Gastroesophageal sphincter (tissue), 4 donors: ENCODE measurements at regions not wholly inside any gene's neighbourhood (a gene's known extent, or its start where the extent isn't known, plus 50 kb on each side); places are given as distances from the start of the nearest gene placed in this dataset.

Experiments
- ATAC-seq: fragments of 150-250 bp; one replicate; pipeline ENCODE4 v1.9.1; 2016; ENCODE audit warnings: mild to moderate bottlenecking, moderate library complexity
- H3K27ac ChIP-seq, 4 donors: fragments of 200-600 bp; sonication (generic) in 3 of 4; 1 replicate in 3 of 4; 2 replicates in 1 of 4; pipeline ENCODE4 v1.5.1; 2016 to 2019
- H3K27me3 ChIP-seq: fragments of 200-600 bp; sonication (generic); one replicate; pipeline ENCODE4 v1.5.1; 2019
- H3K36me3 ChIP-seq, 2 donors: fragments of 200-600 bp; sonication (generic); one replicate each; pipeline ENCODE4 v1.5.1; 2019; ENCODE audit warnings: control low read depth in 1 of 2
- H3K4me1 ChIP-seq, 3 donors: fragments of 200-600 bp; sonication (generic); 1 replicate in 2 of 3; 2 replicates in 1 of 3; pipeline ENCODE4 v1.5.1; 2016 to 2019; ENCODE audit warnings: control low read depth in 2 of 3
- H3K4me3 ChIP-seq, 2 donors: fragments of 200-600 bp; sonication (generic); one replicate each; pipeline ENCODE4 v1.5.1; 2019; ENCODE audit warnings: mild to moderate bottlenecking in 1 of 2, moderate library complexity in 1 of 2
- H3K9me3 ChIP-seq, 3 donors: fragments of 200-600 bp; sonication (generic); one replicate each; pipeline ENCODE4 v1.5.1; 2017 to 2019; ENCODE audit warnings: control low read depth in 2 of 3
- EP300 ChIP-seq: sonication (generic); formaldehyde crosslinking; IDR thresholded peaks from one replicate; pipeline ENCODE4 v1.6.1; 2017; ENCODE audit warnings: antibody characterized with exemption, mild to moderate bottlenecking
- POLR2A ChIP-seq, 2 donors: fragments of 450-650 bp; IDR thresholded peaks; one replicate each; pipeline ENCODE4 v1.6.1; 2017; ENCODE audit warnings: antibody characterized with exemption in 2 of 2, mild to moderate bottlenecking in 2 of 2, moderate library complexity in 1 of 2
- POLR2AphosphoS5 ChIP-seq: sonication (generic); formaldehyde crosslinking; IDR thresholded peaks from one replicate; pipeline ENCODE4 v1.6.1; 2017; ENCODE audit warnings: antibody characterized with exemption
- WGBS, 2 donors: methylation state at CpG; one replicate each; pipeline ENCODE4 v1.1.5; 2018; ENCODE audit warnings: low coverage in 1 of 2; 5-methylcytosine and 5-hydroxymethylcytosine counted together
- TF ChIP-seq, protein P1 (sequence below), 4 experiments: fragments of 200-600 bp in 2 of 4; fragments of 450-650 bp in 2 of 4; sonication (generic) in 1 of 4; IDR thresholded peaks; one replicate each; pipeline ENCODE4 v1.5.1; 2017 to 2019; ENCODE audit warnings: antibody characterized with exemption in 4 of 4, mild to moderate bottlenecking in 2 of 4, moderate library complexity in 2 of 4

- Histone ChIP-seq H3K36me3 (no peaks in the 10 kb centered on the region), H3K9me3 (no peaks in the 10 kb centered on the region), H3K27ac (no peak overlapping the region), H3K27me3 (no peaks in the 10 kb centered on the region), H3K4me3 (no peak overlapping the region), H3K4me1 (no peaks in the 10 kb centered on the region)
- TF ChIP-seq POLR2A (IDR thresholded peaks at IDR 0.05) (no peak), EP300 (no peak), POLR2AphosphoS5 (no peak)
- TF ChIP-seq, protein P1, sequence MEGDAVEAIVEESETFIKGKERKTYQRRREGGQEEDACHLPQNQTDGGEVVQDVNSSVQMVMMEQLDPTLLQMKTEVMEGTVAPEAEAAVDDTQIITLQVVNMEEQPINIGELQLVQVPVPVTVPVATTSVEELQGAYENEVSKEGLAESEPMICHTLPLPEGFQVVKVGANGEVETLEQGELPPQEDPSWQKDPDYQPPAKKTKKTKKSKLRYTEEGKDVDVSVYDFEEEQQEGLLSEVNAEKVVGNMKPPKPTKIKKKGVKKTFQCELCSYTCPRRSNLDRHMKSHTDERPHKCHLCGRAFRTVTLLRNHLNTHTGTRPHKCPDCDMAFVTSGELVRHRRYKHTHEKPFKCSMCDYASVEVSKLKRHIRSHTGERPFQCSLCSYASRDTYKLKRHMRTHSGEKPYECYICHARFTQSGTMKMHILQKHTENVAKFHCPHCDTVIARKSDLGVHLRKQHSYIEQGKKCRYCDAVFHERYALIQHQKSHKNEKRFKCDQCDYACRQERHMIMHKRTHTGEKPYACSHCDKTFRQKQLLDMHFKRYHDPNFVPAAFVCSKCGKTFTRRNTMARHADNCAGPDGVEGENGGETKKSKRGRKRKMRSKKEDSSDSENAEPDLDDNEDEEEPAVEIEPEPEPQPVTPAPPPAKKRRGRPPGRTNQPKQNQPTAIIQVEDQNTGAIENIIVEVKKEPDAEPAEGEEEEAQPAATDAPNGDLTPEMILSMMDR (IDR thresholded peaks at IDR 0.05), result no peak
- no peak for ATAC-seq
- 47 to 57% methylated on average over 2 to 3 of the region's 3 CpGs for WGBS, 2 donors
Measured at GRCh38 chr5:61215996-61216395, 53.7 kb upstream of the SMIM15 start.

DNA sequence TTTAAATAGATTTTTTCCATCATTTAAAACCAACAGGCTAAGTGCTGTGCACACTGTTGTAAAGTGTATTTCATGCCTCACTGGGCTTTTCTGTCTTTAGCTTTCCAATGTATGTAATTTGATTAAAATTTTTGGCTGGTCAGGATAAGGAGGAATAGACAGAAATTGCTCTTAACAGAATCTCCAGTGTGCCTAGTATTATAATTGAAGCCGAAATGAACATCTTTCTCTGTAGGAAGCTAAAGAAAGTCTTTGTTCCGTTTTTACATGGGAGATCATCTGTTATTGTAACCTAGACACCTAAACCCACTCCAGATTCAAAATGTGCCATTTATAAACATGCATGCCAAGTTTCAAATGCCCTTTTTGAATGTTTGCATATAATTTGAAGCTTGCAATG is 54.5 kb upstream of the SMIM15 start:
- no peak for ATAC-seq
- TF ChIP-seq POLR2AphosphoS5 (no peak), EP300 (no peak), POLR2A (IDR thresholded peaks at IDR 0.05) (no peak)
- TF ChIP-seq, protein P1 (IDR thresholded peaks at IDR 0.05), result no peak
- WGBS, 2 donors, result 62 to 71% methylated on average over 2 of the region's 2 CpGs
- H3K4me1 ChIP-seq, result no peaks in the 10 kb centered on the region
- H3K36me3 ChIP-seq, result no peaks in the 10 kb centered on the region
- H3K27ac ChIP-seq, result no peak overlapping the region
- peaks cover 0 to 7% (median 0%) of the 10 kb centered on the region in 3 donors for H3K9me3 ChIP-seq
- no peak overlapping the region for H3K4me3 ChIP-seq
- no peaks in the 10 kb centered on the region for H3K27me3 ChIP-seq

DNA sequence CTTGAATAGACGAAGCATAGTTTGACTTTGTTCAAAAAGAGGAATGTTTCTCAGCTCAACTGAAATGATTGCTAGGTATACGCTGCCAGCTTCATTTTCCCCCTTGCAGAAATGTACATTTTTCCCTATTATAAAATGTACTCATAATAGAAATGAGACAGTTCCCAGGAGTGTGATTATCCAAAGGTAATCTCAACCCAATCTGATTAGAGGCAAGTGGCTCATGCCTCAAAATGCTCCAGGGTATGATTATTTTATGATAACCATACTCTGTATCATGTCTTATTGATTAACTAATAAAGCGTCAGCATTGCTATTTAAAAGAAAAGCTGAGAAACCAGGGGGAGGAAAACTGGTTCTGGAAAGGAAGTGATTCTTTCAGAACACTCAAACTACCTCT is 54.9 kb upstream of the SMIM15 start:
- Histone ChIP-seq H3K27me3 (no peaks in the 10 kb centered on the region), H3K4me3 (no peak overlapping the region), H3K9me3 (peaks cover 0 to 9% (median 0%) of the 10 kb centered on the region in 3 donors), H3K4me1 (no peaks in the 10 kb centered on the region), H3K27ac (no peak overlapping the region), H3K36me3 (no peaks in the 10 kb centered on the region)
- 70 to 79% methylated on average over 2 to 3 of the region's 3 CpGs for WGBS, 2 donors
- no peak for ATAC-seq
- no peak for TF ChIP-seq POLR2A (IDR thresholded peaks at IDR 0.05)
- TF ChIP-seq POLR2AphosphoS5, result no peak
- TF ChIP-seq, protein P1 (IDR thresholded peaks at IDR 0.05), result no peak
- TF ChIP-seq EP300, result no peak

DNA sequence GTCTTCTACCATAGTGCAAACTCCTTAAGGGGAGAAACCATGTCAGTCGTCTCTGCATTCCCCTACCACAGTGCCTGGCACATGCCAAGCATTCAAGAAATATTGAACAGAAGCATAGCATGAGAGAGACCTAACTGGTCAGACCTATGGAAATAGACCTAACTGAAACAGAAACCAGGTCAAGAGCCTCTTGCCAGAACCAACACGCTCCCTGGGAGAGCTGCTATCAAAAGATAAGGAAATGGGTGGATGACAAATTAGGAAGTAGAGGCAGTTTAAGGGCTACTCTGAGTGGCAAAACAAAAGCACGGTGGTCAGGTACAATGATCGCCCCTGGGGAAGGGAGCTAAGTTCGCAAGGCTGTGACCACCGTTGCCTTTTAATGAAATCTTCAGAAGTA is 66.0 kb upstream of the SMIM15 start:
- WGBS, 2 donors, result 68 to 88% methylated on average over 6 of the region's 6 CpGs
- Histone ChIP-seq H3K4me1 (peaks cover 0 to 3% (median 0%) of the 10 kb centered on the region in 3 donors), H3K9me3 (no peaks in the 10 kb centered on the region), H3K36me3 (no peaks in the 10 kb centered on the region), H3K27me3 (no peaks in the 10 kb centered on the region), H3K27ac (no peak overlapping the region), H3K4me3 (no peak overlapping the region)
- TF ChIP-seq POLR2A (IDR thresholded peaks at IDR 0.05) (no peak), EP300 (no peak), POLR2AphosphoS5 (no peak)
- TF ChIP-seq, protein P1 (IDR thresholded peaks at IDR 0.05), result no peak
- ATAC-seq, result no peak

- peaks cover 0 to 3% (median 0%) of the 10 kb centered on the region in 3 donors for H3K4me1 ChIP-seq
- no peaks in the 10 kb centered on the region for H3K9me3 ChIP-seq
- H3K4me3 ChIP-seq, result no peak overlapping the region
- 68 to 83% methylated on average over 5 to 10 of the region's 12 CpGs for WGBS, 2 donors
- H3K27me3 ChIP-seq, result no peaks in the 10 kb centered on the region
- no peak for ATAC-seq
- H3K27ac ChIP-seq, result no peak overlapping the region
- no peaks in the 10 kb centered on the region for H3K36me3 ChIP-seq
- no peak for TF ChIP-seq POLR2A (IDR thresholded peaks at IDR 0.05)
- TF ChIP-seq, protein P1 (IDR thresholded peaks at IDR 0.05), result no peak
- no peak for TF ChIP-seq EP300
- no peak for TF ChIP-seq POLR2AphosphoS5
Measured at GRCh38 chr5:61228691-61229280, 66.5 kb upstream of the SMIM15 start.
